ENCODE measurements at regions not wholly inside any gene's neighbourhood (a gene's known extent, or its start where the extent isn't known, plus 50 kb on each side); places are given as distances from the start of the nearest gene placed in this dataset.

DNA sequence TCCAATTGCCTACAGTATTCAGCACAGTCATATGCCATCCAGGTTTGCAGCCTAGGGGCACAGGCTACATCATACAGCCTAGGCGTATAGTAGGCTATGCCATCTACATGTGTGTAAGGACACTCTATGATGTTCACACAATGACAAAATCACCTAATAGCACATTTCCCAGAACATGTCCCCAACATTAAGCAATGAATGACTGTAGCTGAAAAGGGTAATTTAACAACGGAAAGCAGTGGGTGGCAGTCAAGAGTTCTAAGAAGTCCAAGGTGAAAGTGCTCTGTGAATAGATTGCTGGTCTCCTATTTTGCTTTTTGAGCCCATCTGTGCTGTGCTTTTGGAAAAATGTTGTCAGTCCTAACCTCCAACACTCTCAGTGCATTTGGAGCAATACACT lies 162.6 kb downstream of the KLF6 start:
- WGBS, 2 donors: 77 to 78% methylated on average over 2 of the region's 2 CpGs
- Histone ChIP-seq H3K9me3 (peaks cover 0 to 7% (median 0%) of the 10 kb centered on the region in 3 donors), H3K4me1 (peaks cover 0 to 25% (median 3%) of the 10 kb centered on the region in 3 donors), H3K36me3 (no peaks in the 10 kb centered on the region), H3K4me3 (no peak overlapping the region), H3K27me3 (no peaks in the 10 kb centered on the region), H3K27ac (no peak overlapping the region)
- TF ChIP-seq, protein P1, sequence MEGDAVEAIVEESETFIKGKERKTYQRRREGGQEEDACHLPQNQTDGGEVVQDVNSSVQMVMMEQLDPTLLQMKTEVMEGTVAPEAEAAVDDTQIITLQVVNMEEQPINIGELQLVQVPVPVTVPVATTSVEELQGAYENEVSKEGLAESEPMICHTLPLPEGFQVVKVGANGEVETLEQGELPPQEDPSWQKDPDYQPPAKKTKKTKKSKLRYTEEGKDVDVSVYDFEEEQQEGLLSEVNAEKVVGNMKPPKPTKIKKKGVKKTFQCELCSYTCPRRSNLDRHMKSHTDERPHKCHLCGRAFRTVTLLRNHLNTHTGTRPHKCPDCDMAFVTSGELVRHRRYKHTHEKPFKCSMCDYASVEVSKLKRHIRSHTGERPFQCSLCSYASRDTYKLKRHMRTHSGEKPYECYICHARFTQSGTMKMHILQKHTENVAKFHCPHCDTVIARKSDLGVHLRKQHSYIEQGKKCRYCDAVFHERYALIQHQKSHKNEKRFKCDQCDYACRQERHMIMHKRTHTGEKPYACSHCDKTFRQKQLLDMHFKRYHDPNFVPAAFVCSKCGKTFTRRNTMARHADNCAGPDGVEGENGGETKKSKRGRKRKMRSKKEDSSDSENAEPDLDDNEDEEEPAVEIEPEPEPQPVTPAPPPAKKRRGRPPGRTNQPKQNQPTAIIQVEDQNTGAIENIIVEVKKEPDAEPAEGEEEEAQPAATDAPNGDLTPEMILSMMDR (IDR thresholded peaks at IDR 0.05): no peak
- no peak for TF ChIP-seq POLR2A (IDR thresholded peaks at IDR 0.05)
- intact Hi-C loops (cut with DNase I): no loop called here
- no peak for DNase-seq

DNA sequence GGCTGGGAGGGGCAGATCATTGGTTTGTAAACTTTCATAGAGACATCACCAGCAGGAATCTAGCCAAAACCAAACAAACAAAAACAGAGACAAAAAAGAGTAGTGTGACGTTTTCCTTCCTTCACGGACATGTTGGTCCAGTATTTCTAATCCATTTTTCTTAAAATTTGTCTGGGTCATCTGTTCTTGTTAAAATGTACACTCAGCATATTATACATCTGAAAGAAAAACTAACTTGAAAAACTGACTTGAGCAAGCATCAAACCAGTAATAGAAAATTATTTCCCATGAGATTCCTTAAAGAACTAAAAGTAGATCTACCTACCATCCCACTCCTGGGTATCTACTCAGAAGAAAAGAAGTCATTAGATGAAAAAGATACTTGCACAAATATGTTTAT lies 164.2 kb downstream of the KLF6 start:
- no peak for DNase-seq
- H3K4me1 ChIP-seq: peaks cover 0 to 25% (median 3%) of the 10 kb centered on the region in 3 donors
- H3K27ac ChIP-seq: no peak overlapping the region
- H3K36me3 ChIP-seq: no peaks in the 10 kb centered on the region
- H3K9me3 ChIP-seq: peaks cover 0 to 7% (median 0%) of the 10 kb centered on the region in 3 donors
- H3K27me3 ChIP-seq: no peaks in the 10 kb centered on the region
- TF ChIP-seq, protein P1 (IDR thresholded peaks at IDR 0.05): no peak
- TF ChIP-seq POLR2A (IDR thresholded peaks at IDR 0.05): no peak
- WGBS, 2 donors: 56 to 60% methylated on average over 2 of the region's 2 CpGs
- intact Hi-C loops (cut with DNase I): no loop called here
- H3K4me3 ChIP-seq: no peak overlapping the region

DNA sequence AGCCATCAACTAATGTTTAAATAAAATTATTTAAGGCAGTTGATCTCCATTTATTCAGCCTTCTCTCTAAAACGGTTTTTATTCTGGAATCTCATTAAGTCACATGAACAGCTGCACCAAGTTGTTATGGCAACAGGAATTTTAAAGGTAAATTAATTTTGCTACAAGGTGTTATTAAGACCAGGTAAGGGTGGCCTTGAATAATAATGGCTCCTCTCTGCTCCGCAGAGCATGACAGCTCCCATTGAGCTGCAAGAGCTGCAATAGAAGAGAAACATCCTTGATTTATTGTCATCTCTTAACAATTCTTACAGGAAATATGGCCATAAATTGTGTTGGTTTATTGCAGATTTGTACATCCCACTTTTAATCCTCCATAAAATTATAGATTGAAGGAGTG lies 165.8 kb downstream of the KLF6 start:
- peaks cover 0 to 7% (median 0%) of the 10 kb centered on the region in 3 donors for H3K9me3 ChIP-seq
- no peak overlapping the region for H3K4me3 ChIP-seq
- H3K36me3 ChIP-seq: no peaks in the 10 kb centered on the region
- intact Hi-C loops (cut with DNase I): no loop called here
- peaks cover 0 to 17% (median 0%) of the 10 kb centered on the region in 3 donors for H3K4me1 ChIP-seq
- DNase-seq: no peak
- H3K27ac ChIP-seq: no peak overlapping the region
- 71 to 85% methylated on average over 2 of the region's 2 CpGs for WGBS, 2 donors
- TF ChIP-seq, protein P1 (IDR thresholded peaks at IDR 0.05): no peak
- no peak for TF ChIP-seq POLR2A (IDR thresholded peaks at IDR 0.05)
- no peaks in the 10 kb centered on the region for H3K27me3 ChIP-seq

DNA sequence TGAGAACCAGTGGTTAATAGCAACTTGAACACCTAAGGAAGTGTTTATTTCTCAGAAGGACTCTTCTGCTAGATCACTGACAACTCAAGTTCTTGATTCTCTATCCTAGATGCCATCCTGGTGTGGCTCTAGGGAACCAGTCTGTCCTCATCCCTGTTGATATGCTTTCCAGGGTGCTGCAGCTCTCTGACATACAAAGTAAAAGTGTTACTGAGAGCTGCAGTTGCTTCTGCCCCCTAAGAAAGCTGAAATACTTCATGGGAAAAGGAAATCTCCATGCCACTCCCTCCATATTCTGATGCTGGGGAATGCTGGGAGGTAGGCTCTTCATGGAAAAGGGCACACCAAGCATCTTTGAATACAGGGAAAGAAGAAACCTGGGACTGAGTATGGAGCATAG lies 168.1 kb downstream of the KLF6 start:
- intact Hi-C loops (cut with DNase I): no loop called here
- H3K9me3 ChIP-seq: peaks cover 0 to 15% (median 0%) of the 10 kb centered on the region in 3 donors
- TF ChIP-seq, protein P1 (IDR thresholded peaks at IDR 0.05): no peak
- DNase-seq: no peak
- H3K27ac ChIP-seq: no peak overlapping the region
- no peaks in the 10 kb centered on the region for H3K36me3 ChIP-seq
- no peaks in the 10 kb centered on the region for H3K4me1 ChIP-seq
- no peaks in the 10 kb centered on the region for H3K27me3 ChIP-seq
- H3K4me3 ChIP-seq: no peak overlapping the region

DNA sequence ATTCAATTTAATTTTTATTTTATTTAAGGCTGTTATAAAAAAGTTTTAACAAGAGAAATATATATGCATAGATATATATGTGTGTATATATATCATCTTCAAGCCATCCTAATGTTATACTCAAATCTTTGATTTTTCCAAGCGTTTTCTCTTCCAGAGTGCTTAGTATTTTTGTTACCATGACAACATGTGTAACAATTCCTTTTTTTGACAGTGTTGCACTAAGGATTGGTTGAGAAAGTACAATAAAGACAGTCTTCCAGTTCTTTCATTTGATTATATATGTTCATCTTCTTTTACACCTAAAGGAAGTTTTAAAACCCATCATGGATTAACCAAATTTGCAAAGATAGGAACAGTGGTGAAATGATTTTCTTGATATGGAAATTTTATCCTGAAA lies 171.7 kb downstream of the KLF6 start:
- H3K27ac ChIP-seq: no peak overlapping the region
- no peaks in the 10 kb centered on the region for H3K36me3 ChIP-seq
- intact Hi-C loops (cut with DNase I): no loop called here
- H3K4me1 ChIP-seq: peaks cover 0 to 5% (median 0%) of the 10 kb centered on the region in 3 donors
- no peaks in the 10 kb centered on the region for H3K27me3 ChIP-seq
- DNase-seq: no peak
- H3K9me3 ChIP-seq: peaks cover 0 to 15% (median 0%) of the 10 kb centered on the region in 3 donors
- H3K4me3 ChIP-seq: no peak overlapping the region
- WGBS, 2 donors: 62 to 79% methylated on average over 1 of the region's 1 CpG
- TF ChIP-seq POLR2A (IDR thresholded peaks at IDR 0.05): no peak
- TF ChIP-seq, protein P1 (IDR thresholded peaks at IDR 0.05): no peak
